HG03571 (cell line): ENCODE measurements at regions not wholly inside any gene's neighbourhood (a gene's known extent, or its start where the extent isn't known, plus 50 kb on each side); places are given as distances from the start of the nearest gene placed in this dataset.
"Not testable (repeated sequence)": the region's sequence is repeated elsewhere in the genome, so short reads cannot be mapped to it uniquely, and the experiment has no call there.

ENCODE experiments used
- ATAC-seq: cut with Tn5 transposase; IDR thresholded peaks from one replicate; pipeline ENCODE4 v1.9.1; 2021; ENCODE audit not compliant: unreplicated experiment

DNA sequence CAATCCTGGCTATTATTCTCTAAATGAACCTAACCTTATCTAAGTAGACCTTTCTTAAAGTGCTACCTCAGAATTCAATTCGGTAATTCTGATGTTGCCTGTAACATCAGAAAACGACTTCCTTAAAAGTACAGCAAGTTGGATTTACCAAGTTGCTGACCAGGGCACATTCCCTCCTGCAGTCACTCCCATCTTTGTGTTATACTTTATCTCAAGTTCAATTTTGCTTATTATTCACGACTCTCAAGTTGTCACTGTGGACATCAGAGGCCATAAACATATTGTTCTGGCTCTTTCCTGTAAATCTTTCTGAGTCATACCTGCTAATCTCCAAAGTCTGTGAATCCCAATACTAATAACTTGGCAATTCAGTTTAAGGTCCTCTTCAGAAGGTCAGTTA is 64.6 kb upstream of the ZSCAN2 start:
- not testable (repeated sequence) for ATAC-seq

- not testable (repeated sequence) for ATAC-seq
Measured at GRCh38 chr15:84544586-84544985, 56.2 kb upstream of the ZSCAN2 start.

DNA sequence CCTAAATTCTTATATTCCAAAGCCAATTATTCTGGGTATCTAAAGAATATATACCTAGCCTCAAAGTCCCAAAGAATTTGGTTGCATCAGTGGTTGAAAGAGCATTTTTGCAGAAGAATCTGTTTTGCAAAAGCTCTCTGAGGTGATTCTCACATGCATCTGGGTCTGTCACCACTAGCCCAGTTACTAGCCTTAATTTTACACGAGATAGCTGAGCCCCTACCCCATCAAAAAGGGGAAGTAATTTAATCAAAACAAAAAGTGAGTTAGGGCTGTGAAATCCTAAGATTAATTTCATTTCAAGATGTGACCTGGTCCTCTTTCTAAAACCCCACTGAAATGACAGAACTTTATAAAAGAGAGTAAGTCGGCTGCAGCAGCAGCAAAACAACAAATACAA is 53.7 kb upstream of the ZSCAN2 start:
- ATAC-seq = not testable (repeated sequence)

- ATAC-seq = not testable (repeated sequence)
Measured at GRCh38 chr15:84550503-84550902, 50.3 kb upstream of the ZSCAN2 start.
